Lung (tissue), 11 donors: ENCODE measurements at regions not wholly inside any gene's neighbourhood (a gene's known extent, or its start where the extent isn't known, plus 50 kb on each side); places are given as distances from the start of the nearest gene placed in this dataset.

Source experiments
- ATAC-seq: fragments of 200-7000 bp; cut with Tn5 transposase; one replicate; pipeline ENCODE4 v1.9.1; 2020; ENCODE audit warnings: moderate number of reproducible peaks; ENCODE audit not compliant: insufficient read depth, low FRiP score
- DNase-seq, 3 donors: peaks; one replicate each; pipeline ENCODE4 v3.0.0-alpha.2; 2013 to 2017
- H3K27ac ChIP-seq, 2 donors: one replicate each; pipeline ENCODE4 v1.5.1; 2013; ENCODE audit warnings: mild to moderate bottlenecking in 2 of 2, moderate library complexity in 2 of 2, control low read depth in 1 of 2, inconsistent platforms in 1 of 2, low read depth in 1 of 2, low read length in 1 of 2
- H3K27me3 ChIP-seq, 3 donors: one replicate each; pipeline ENCODE4 v1.5.1; 2013; ENCODE audit warnings: low read length in 2 of 3; ENCODE audit not compliant: control insufficient read depth in 3 of 3, insufficient read depth in 3 of 3
- H3K36me3 ChIP-seq, 4 donors: one replicate each; pipeline ENCODE4 v1.5.1; 2013; ENCODE audit warnings: low read length in 4 of 4, mild to moderate bottlenecking in 1 of 4, moderate library complexity in 1 of 4; ENCODE audit not compliant: control insufficient read depth in 4 of 4, insufficient read depth in 4 of 4
- H3K4me1 ChIP-seq, 5 donors: one replicate each; pipeline ENCODE4 v1.5.1; 2013; ENCODE audit warnings: low read length in 5 of 5, mild to moderate bottlenecking in 2 of 5, moderate library complexity in 1 of 5; ENCODE audit not compliant: control insufficient read depth in 5 of 5, insufficient read depth in 5 of 5
- H3K4me3 ChIP-seq: one replicate; pipeline ENCODE4 v1.5.1; 2013; ENCODE audit warnings: mild to moderate bottlenecking, control low read depth, moderate library complexity
- H3K9ac ChIP-seq, 2 donors: one replicate each; pipeline ENCODE4 v1.5.1; 2013; ENCODE audit warnings: low read length in 2 of 2, control low read depth in 1 of 2; ENCODE audit not compliant: insufficient read depth in 1 of 2
- H3K9me3 ChIP-seq, 4 donors: one replicate each; pipeline ENCODE4 v1.5.1; 2013; ENCODE audit warnings: low read length in 3 of 4, mild to moderate bottlenecking in 1 of 4, moderate library complexity in 1 of 4; ENCODE audit not compliant: control insufficient read depth in 4 of 4, insufficient read depth in 3 of 4
- WGBS, 2 donors: extraction: QIAGEN DNeasy Blood & Tissue Kit; methylation state at CpG; one replicate each; pipeline ENCODE4 v1.1.7; 2013; 5-methylcytosine and 5-hydroxymethylcytosine counted together
- TF ChIP-seq, protein P1 (sequence below): IDR thresholded peaks from 2 replicates; pipeline ENCODE4 v1.5.1; 2012; ENCODE audit warnings: mild to moderate bottlenecking; ENCODE audit errors: control extremely low read depth, extremely low read depth
- donor health status: control.
- donor health status: control.
- donor health status: Bipolar disorder and iron deficiency.
- donor health status: healthy.
- donor health status: DM: yes; HTN: yes; CAD: no.

DNA sequence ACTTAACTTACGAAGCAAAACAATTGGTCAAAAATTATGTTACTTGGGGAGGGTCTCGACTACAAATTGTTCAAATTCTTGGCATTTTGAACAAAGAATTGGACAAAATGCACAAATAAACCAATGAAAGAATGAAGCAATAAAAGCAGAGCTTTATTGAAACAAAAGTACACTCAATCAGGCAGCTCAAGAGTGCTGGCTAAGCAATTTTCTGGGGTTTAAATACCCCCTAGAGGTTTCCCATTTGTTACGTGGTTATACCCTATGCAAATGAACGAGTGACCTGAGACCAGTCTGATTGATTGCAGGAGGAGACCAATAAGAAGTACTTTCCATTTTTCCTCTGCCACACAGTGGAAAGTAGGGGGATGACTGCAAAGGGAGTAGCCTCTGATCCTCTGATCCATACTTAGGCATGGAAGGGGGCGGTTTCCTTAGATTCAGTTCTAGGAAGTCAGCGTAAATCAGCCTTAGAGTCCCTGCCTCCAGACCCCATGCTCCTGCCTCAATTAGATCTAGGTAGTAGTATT, 228.6 kb downstream of the EFNB2 start:
- no peaks in the 10 kb centered on the region for H3K27me3 ChIP-seq
- TF ChIP-seq, protein P1, sequence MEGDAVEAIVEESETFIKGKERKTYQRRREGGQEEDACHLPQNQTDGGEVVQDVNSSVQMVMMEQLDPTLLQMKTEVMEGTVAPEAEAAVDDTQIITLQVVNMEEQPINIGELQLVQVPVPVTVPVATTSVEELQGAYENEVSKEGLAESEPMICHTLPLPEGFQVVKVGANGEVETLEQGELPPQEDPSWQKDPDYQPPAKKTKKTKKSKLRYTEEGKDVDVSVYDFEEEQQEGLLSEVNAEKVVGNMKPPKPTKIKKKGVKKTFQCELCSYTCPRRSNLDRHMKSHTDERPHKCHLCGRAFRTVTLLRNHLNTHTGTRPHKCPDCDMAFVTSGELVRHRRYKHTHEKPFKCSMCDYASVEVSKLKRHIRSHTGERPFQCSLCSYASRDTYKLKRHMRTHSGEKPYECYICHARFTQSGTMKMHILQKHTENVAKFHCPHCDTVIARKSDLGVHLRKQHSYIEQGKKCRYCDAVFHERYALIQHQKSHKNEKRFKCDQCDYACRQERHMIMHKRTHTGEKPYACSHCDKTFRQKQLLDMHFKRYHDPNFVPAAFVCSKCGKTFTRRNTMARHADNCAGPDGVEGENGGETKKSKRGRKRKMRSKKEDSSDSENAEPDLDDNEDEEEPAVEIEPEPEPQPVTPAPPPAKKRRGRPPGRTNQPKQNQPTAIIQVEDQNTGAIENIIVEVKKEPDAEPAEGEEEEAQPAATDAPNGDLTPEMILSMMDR: no peak

DNA sequence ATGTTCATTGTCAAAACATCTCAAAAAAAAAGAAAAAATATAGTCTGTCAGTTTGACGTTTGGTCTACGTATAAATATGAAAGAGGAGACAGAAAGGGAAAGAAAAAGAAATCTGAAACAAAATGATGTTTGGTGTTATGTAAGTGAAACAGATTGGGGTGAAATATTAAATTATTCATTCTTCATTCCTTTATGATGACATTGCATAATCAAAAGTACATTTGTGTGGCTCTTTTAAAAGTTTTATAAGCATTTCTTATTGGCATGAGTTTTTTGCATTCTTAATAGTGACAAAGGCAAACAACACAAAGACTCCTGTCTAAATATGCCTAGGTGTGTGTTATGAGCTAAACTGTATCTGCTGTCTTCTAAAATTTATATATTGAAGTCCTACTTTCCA, 232.6 kb downstream of the EFNB2 start:
- TF ChIP-seq, protein P1: no peak
- WGBS, 2 donors: 88 to 91% methylated on average over 2 of the region's 2 CpGs
- no peaks in the 10 kb centered on the region for H3K4me1 ChIP-seq

More for the DNA sequence above, 228.6 kb downstream of the EFNB2 start:
- Histone ChIP-seq H3K9me3 (peaks cover 0 to 2% (median 0%) of the 10 kb centered on the region in 4 donors), H3K4me1 (no peaks in the 10 kb centered on the region), H3K9ac (no peak overlapping the region), H3K36me3 (no peaks in the 10 kb centered on the region), H3K27ac (no peak overlapping the region), H3K4me3 (no peak overlapping the region)
- 86 to 89% methylated on average over 6 of the region's 6 CpGs for WGBS, 2 donors
- DNase-seq: no peak
- ATAC-seq: no peak

DNA sequence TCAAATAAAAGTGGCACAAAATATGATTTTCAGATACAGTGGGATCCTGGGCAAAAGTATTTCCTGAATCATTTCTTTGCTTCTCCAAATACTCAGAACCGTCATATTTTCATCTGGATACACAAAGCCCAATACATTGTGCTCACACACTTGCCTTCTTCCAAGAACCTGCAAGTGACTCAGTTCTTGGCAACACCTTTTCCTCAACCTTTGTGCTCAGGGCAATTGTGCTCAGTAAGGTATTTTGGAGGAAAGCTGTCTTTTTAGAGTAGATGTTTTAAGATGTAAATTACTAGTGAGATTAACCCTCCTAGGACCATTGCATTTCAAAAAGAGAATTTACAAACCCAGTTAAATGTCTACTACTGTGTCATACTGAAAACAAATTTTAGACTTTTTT, 233.5 kb downstream of the EFNB2 start:
- TF ChIP-seq, protein P1: no peak
- H3K27ac ChIP-seq: no peak overlapping the region
- DNase-seq (no peak), ATAC-seq (no peak)
- H3K36me3 ChIP-seq: no peaks in the 10 kb centered on the region
- H3K9ac ChIP-seq: no peak overlapping the region
- WGBS, 2 donors: 87 to 92% methylated on average over 1 of the region's 1 CpG
- no peaks in the 10 kb centered on the region for H3K27me3 ChIP-seq
- peaks cover 0 to 2% (median under 1%) of the 10 kb centered on the region in 4 donors for H3K9me3 ChIP-seq
- H3K4me3 ChIP-seq: no peak overlapping the region
- no peaks in the 10 kb centered on the region for H3K4me1 ChIP-seq

More for the DNA sequence above, 232.6 kb downstream of the EFNB2 start:
- DNase-seq: no peak
- no peaks in the 10 kb centered on the region for H3K27me3 ChIP-seq
- H3K27ac ChIP-seq: no peak overlapping the region
- peaks cover 0 to 2% (median under 1%) of the 10 kb centered on the region in 4 donors for H3K9me3 ChIP-seq
- H3K4me3 ChIP-seq: no peak overlapping the region
- no peak for ATAC-seq
- H3K9ac ChIP-seq: no peak overlapping the region
- no peaks in the 10 kb centered on the region for H3K36me3 ChIP-seq

DNA sequence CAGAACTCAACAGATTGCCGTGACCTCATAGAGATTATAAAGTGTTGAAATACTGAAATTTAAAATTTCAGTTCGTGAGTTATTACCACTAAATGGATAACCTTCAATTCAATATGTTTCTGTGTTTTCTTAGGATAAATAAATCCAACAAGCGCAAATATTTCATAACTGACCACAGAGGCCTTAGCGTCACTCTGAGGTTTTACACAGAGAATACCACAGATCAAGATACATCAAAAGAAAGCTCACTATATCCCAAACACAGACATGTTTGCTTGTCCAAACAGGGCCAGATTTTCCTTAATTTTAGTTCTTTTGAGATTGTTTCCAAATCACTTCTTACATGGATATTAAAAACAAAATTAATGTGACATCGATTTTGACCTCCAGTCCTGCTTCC, 235.8 kb downstream of the EFNB2 start:
- DNase-seq: no peak
- 87 to 90% methylated on average over 5 of the region's 5 CpGs for WGBS, 2 donors
- TF ChIP-seq, protein P1: no peak

More for the DNA sequence above, 235.8 kb downstream of the EFNB2 start:
- H3K4me1 ChIP-seq: no peaks in the 10 kb centered on the region
- H3K9ac ChIP-seq: no peak overlapping the region
- H3K4me3 ChIP-seq: no peak overlapping the region
- no peak for ATAC-seq
- no peak overlapping the region for H3K27ac ChIP-seq
- no peaks in the 10 kb centered on the region for H3K27me3 ChIP-seq
- peaks cover 0 to 2% (median under 1%) of the 10 kb centered on the region in 4 donors for H3K9me3 ChIP-seq
- H3K36me3 ChIP-seq: no peaks in the 10 kb centered on the region
